NT2/D1 (cell line): ENCODE measurements at regions not wholly inside any gene's neighbourhood (a gene's known extent, or its start where the extent isn't known, plus 50 kb on each side); places are given as distances from the start of the nearest gene placed in this dataset.

ENCODE experiments used
- SUZ12 ChIP-seq: IDR thresholded peaks from 2 replicates; pipeline ENCODE4 v1.6.1; 2011; ENCODE audit not compliant: insufficient read length, insufficient read depth; ENCODE audit errors: extremely low read depth
- ZNF274 ChIP-seq: IDR thresholded peaks from 2 replicates; pipeline ENCODE4 v1.6.1; 2011; ENCODE audit warnings: mild to moderate bottlenecking, low read depth, low read length

- TF ChIP-seq ZNF274: no peak
- TF ChIP-seq SUZ12: no peak
Observed at GRCh38 chr13:83532809-83533208, 349.5 kb downstream of the SLITRK1 start.
